Neuronal stem cell (in vitro differentiated cells): ENCODE measurements at regions not wholly inside any gene's neighbourhood (a gene's known extent, or its start where the extent isn't known, plus 50 kb on each side); places are given as distances from the start of the nearest gene placed in this dataset.

Source experiments
- DNase-seq: peaks from one replicate; pipeline ENCODE4 v3.0.0-alpha.2; 2013; ENCODE audit warnings: low spot score
- H2AFZ ChIP-seq: one replicate; pipeline ENCODE4 v1.6.1; 2013; ENCODE audit warnings: mild to moderate bottlenecking, low read length, inconsistent platforms
- H2AK5ac ChIP-seq: 2 replicates; pipeline ENCODE4 v1.6.1; 2013; ENCODE audit warnings: low read depth, mild to moderate bottlenecking, inconsistent platforms, low read length, moderate library complexity, mixed read lengths
- H2BK120ac ChIP-seq: 2 replicates; pipeline ENCODE4 v1.6.1; 2013; ENCODE audit warnings: low read depth, mild to moderate bottlenecking, inconsistent platforms, low read length, moderate library complexity, mixed read lengths
- H2BK12ac ChIP-seq: one replicate; pipeline ENCODE4 v1.6.1; 2013; ENCODE audit warnings: low read length, inconsistent platforms
- H2BK15ac ChIP-seq: 2 replicates; pipeline ENCODE4 v1.6.1; 2013; ENCODE audit warnings: mild to moderate bottlenecking, low read length, inconsistent platforms, mixed read lengths
- H2BK5ac ChIP-seq: one replicate; pipeline ENCODE4 v1.6.1; 2013; ENCODE audit warnings: inconsistent platforms, mild to moderate bottlenecking, low read length, moderate library complexity
- H3K14ac ChIP-seq: one replicate; pipeline ENCODE4 v1.6.1; 2013; ENCODE audit warnings: low read length, inconsistent platforms
- H3K18ac ChIP-seq: 2 replicates; pipeline ENCODE4 v1.6.1; 2013; ENCODE audit warnings: low read length, inconsistent platforms
- H3K23ac ChIP-seq: 2 replicates; pipeline ENCODE4 v1.6.1; 2013; ENCODE audit warnings: low read depth, mild to moderate bottlenecking, mixed read lengths, low read length, inconsistent platforms; ENCODE audit not compliant: poor library complexity
- H3K27ac ChIP-seq: replicated peaks from 3 replicates; pipeline ENCODE4 v1.5.1; 2013; ENCODE audit warnings: low read length, inconsistent platforms
- H3K27me3 ChIP-seq, 3 experiments: 2 replicates each; pipeline ENCODE4 v1.6.1; 2013; ENCODE audit warnings: low read length in 3 of 3, mild to moderate bottlenecking in 2 of 3, inconsistent platforms in 1 of 3, low read depth in 1 of 3, mixed read lengths in 1 of 3, moderate library complexity in 1 of 3; ENCODE audit not compliant: control insufficient read depth in 3 of 3, insufficient read depth in 3 of 3
- H3K36me3 ChIP-seq, 2 donors: replicated peaks in 1 of 2; 2 replicates each; pipeline ENCODE4 v1.6.1; 2013; ENCODE audit warnings: low read length in 2 of 2; ENCODE audit not compliant: control insufficient read depth in 2 of 2, insufficient read depth in 2 of 2
- H3K4ac ChIP-seq: 2 replicates; pipeline ENCODE4 v1.6.1; 2013; ENCODE audit warnings: inconsistent platforms, mild to moderate bottlenecking, low read length, moderate library complexity
- H3K4me1 ChIP-seq, 2 donors: 1 replicate in 1 of 2; 2 replicates in 1 of 2; pipeline ENCODE4 v1.6.1; 2013; ENCODE audit warnings: low read length in 2 of 2, low read depth in 1 of 2; ENCODE audit not compliant: control insufficient read depth in 2 of 2, insufficient read depth in 1 of 2
- H3K4me2 ChIP-seq: one replicate; pipeline ENCODE4 v1.6.1; 2013; ENCODE audit warnings: mild to moderate bottlenecking, low read length, inconsistent platforms; ENCODE audit not compliant: insufficient read depth, poor library complexity, severe bottlenecking
- H3K4me3 ChIP-seq, 2 donors: 2 replicates each; pipeline ENCODE4 v1.5.1; 2013; ENCODE audit warnings: low read length in 2 of 2, mild to moderate bottlenecking in 2 of 2, inconsistent platforms in 1 of 2, moderate library complexity in 1 of 2
- H3K79me1 ChIP-seq: one replicate; pipeline ENCODE4 v1.6.1; 2013; ENCODE audit warnings: low read depth, mild to moderate bottlenecking, inconsistent platforms, low read length, moderate library complexity
- H3K9ac ChIP-seq: one replicate; pipeline ENCODE4 v1.6.1; 2013; ENCODE audit warnings: mild to moderate bottlenecking, low read depth, low read length, inconsistent platforms; ENCODE audit not compliant: poor library complexity
- H3K9me3 ChIP-seq, 2 donors: replicated peaks in 1 of 2; 2 replicates each; pipeline versions ENCODE3 to v1.6.1; 2013; ENCODE audit warnings: low read length in 2 of 2, mild to moderate bottlenecking in 2 of 2, inconsistent platforms in 1 of 2, low read depth in 1 of 2, mixed read lengths in 1 of 2, moderate library complexity in 1 of 2; ENCODE audit not compliant: control insufficient read depth in 2 of 2, insufficient read depth in 1 of 2
- H4K8ac ChIP-seq: one replicate; pipeline ENCODE4 v1.6.1; 2013; ENCODE audit warnings: low read depth, mild to moderate bottlenecking, inconsistent platforms, low read length, moderate library complexity
- H4K91ac ChIP-seq: one replicate; pipeline ENCODE4 v1.6.1; 2013; ENCODE audit warnings: low read length, low read depth, mild to moderate bottlenecking, inconsistent platforms; ENCODE audit not compliant: poor library complexity
- WGBS, 2 donors: extraction: QIAGEN DNeasy Blood & Tissue Kit; methylation state at CpG; one replicate each; pipeline ENCODE4 v1.1.7; 2013; ENCODE audit warnings: missing lambda C conversion rate in 2 of 2, mixed read lengths in 1 of 2; ENCODE audit not compliant: insufficient read length in 2 of 2, insufficient replicate concordance in 1 of 2; ENCODE audit errors: extremely low coverage in 2 of 2; 5-methylcytosine and 5-hydroxymethylcytosine counted together

DNA sequence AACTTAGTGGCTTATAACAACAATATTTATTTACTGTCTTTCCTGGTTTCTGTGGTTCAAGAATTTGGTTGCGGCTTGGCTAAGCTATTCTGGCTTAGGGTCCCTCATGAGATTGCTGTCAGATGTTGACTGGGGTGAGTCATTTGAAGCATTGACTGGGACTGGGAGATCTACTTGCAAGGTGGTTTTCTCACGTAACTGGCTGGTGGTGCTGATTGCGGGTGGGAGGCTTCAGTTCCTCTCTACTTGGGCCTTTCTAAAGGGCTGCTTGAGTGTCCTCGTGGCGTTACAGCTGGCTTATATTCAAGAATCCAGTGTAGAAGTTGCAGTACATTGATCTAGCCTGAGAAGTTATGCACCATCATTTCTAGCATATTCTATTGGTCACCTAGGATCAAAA, 218.5 kb upstream of the ELAVL2 start:
- Histone ChIP-seq H3K9me3 (peaks cover 0 to 7% of the 10 kb centered on the region in 2 donors), H4K91ac (no peak overlapping the region), H3K18ac (no peak overlapping the region), H3K4ac (no peak overlapping the region), H3K23ac (no peak overlapping the region), H2BK120ac (no peak overlapping the region), H2BK12ac (no peak overlapping the region), H3K27ac (no peak overlapping the region), H3K4me1 (peaks cover 3 to 13% of the 10 kb centered on the region in 2 donors), H3K14ac (no peak overlapping the region), H2AFZ (no peak overlapping the region), H3K9ac (no peak overlapping the region), H2BK5ac (no peak overlapping the region), H4K8ac (no peak overlapping the region), H2AK5ac (no peak overlapping the region), H3K27me3 (peaks cover 0 to 45% (median 0%) of the 10 kb centered on the region in 3 experiments), H3K4me3 (no peak overlapping the region), H2BK15ac (no peak overlapping the region), H3K36me3 (no peaks in the 10 kb centered on the region), H3K4me2 (no peak overlapping the region), H3K79me1 (no peaks in the 10 kb centered on the region)
- no CpG with 5 or more reads among the region's 5 CpGs for WGBS, 2 donors
- DNase-seq: no peak

- WGBS, 2 donors: no CpG with 5 or more reads among the region's 5 CpGs
- DNase-seq: peak; percentile 78
- H3K79me1 ChIP-seq: no peaks in the 10 kb centered on the region
These were observed 215.2 kb upstream of the ELAVL2 start for GRCh38 chr9:24041160-24041690.

GRCh38 chr9:24036459-24036858, 210.4 kb upstream of the ELAVL2 start:
- Histone ChIP-seq H3K14ac (no peak overlapping the region), H3K36me3 (no peaks in the 10 kb centered on the region), H3K27me3 (peaks cover 0 to 26% (median 0%) of the 10 kb centered on the region in 3 experiments), H3K79me1 (no peaks in the 10 kb centered on the region), H3K4me3 (no peak overlapping the region), H3K4me2 (no peak overlapping the region), H3K9ac (no peak overlapping the region), H3K18ac (no peak overlapping the region), H2AFZ (no peak overlapping the region), H2BK5ac (no peak overlapping the region), H3K27ac (no peak overlapping the region), H3K4ac (no peak overlapping the region), H2BK12ac (no peak overlapping the region), H3K9me3 (no peaks in the 10 kb centered on the region), H4K8ac (no peak overlapping the region), H2AK5ac (no peak overlapping the region), H2BK15ac (no peak overlapping the region), H3K4me1 (peaks cover 10 to 13% of the 10 kb centered on the region in 2 donors), H2BK120ac (no peak overlapping the region), H4K91ac (no peak overlapping the region), H3K23ac (no peak overlapping the region)
- no CpG with 5 or more reads among the region's 3 CpGs for WGBS, 2 donors
- no peak for DNase-seq

More at GRCh38 chr9:24041160-24041690, 215.2 kb upstream of the ELAVL2 start:
- H3K23ac ChIP-seq: no peak overlapping the region
- no peak overlapping the region for H3K18ac ChIP-seq
- H3K14ac ChIP-seq: no peak overlapping the region
- no peak overlapping the region for H2BK5ac ChIP-seq
- H3K4me2 ChIP-seq: no peak overlapping the region
- no peak overlapping the region for H2AFZ ChIP-seq
- peaks cover 0 to 7% of the 10 kb centered on the region in 2 donors for H3K9me3 ChIP-seq
- H4K8ac ChIP-seq: no peak overlapping the region
- no peak overlapping the region for H2BK15ac ChIP-seq
- H3K4ac ChIP-seq: no peak overlapping the region
- no peak overlapping the region for H4K91ac ChIP-seq
- H2BK12ac ChIP-seq: no peak overlapping the region
- no peak overlapping the region for H2BK120ac ChIP-seq
- H3K9ac ChIP-seq: no peak overlapping the region
- peaks cover 0 to 58% (median 0%) of the 10 kb centered on the region in 3 experiments for H3K27me3 ChIP-seq
- H3K4me3 ChIP-seq: no peak overlapping the region
- H2AK5ac ChIP-seq: no peak overlapping the region
- no peak overlapping the region for H3K27ac ChIP-seq
- H3K36me3 ChIP-seq: no peaks in the 10 kb centered on the region
- H3K4me1 ChIP-seq: peaks cover 5 to 16% of the 10 kb centered on the region in 2 donors

- H3K23ac ChIP-seq: no peak overlapping the region
- DNase-seq: no peak
- H2AFZ ChIP-seq: no peak overlapping the region
- no peak overlapping the region for H2BK5ac ChIP-seq
- H3K27me3 ChIP-seq: peaks cover 0 to 26% (median 0%) of the 10 kb centered on the region in 3 experiments
- no peak overlapping the region for H3K4ac ChIP-seq
- H2BK12ac ChIP-seq: no peak overlapping the region
- H2AK5ac ChIP-seq: no peak overlapping the region
- no peak overlapping the region for H4K8ac ChIP-seq
- H2BK15ac ChIP-seq: no peak overlapping the region
- no peaks in the 10 kb centered on the region for H3K79me1 ChIP-seq
- H3K9ac ChIP-seq: no peak overlapping the region
- H2BK120ac ChIP-seq: no peak overlapping the region
- H3K14ac ChIP-seq: no peak overlapping the region
- H3K36me3 ChIP-seq: no peaks in the 10 kb centered on the region
- H3K4me2 ChIP-seq: no peak overlapping the region
- no peak overlapping the region for H4K91ac ChIP-seq
- no peak overlapping the region for H3K27ac ChIP-seq
- no peak overlapping the region for H3K18ac ChIP-seq
- no peak overlapping the region for H3K4me3 ChIP-seq
- peaks cover 0 to 2% of the 10 kb centered on the region in 2 donors for H3K9me3 ChIP-seq
- peaks cover 8 to 12% of the 10 kb centered on the region in 2 donors for H3K4me1 ChIP-seq
These were observed 209.8 kb upstream of the ELAVL2 start for GRCh38 chr9:24035816-24036215.
